Astrocyte of the spinal cord (primary cell): ENCODE measurements at regions not wholly inside any gene's neighbourhood (a gene's known extent, or its start where the extent isn't known, plus 50 kb on each side); places are given as distances from the start of the nearest gene placed in this dataset.
A peak's percentile ranks its signal among the peaks of the same experiment; 100 is the strongest.

ENCODE experiments used
- DNase-seq: peaks from one replicate; pipeline ENCODE4 v3.0.0; 2011; ENCODE audit warnings: low read depth, low spot score
- H3K4me3 ChIP-seq: 2 replicates; pipeline ENCODE4 v1.5.1; 2011; ENCODE audit warnings: low read depth, mild to moderate bottlenecking, low read length, moderate library complexity
- in situ Hi-C: cut with HindIII; loops from 2 replicates; pipeline ENCODE4 v1.10.0; 2017; ENCODE audit warnings: low sequenced_read_pairs
- TF ChIP-seq, protein P1 (sequence below): IDR thresholded peaks from 2 replicates; pipeline ENCODE4 v1.5.1; 2012; ENCODE audit warnings: low read depth, mild to moderate bottlenecking, low read length, inconsistent platforms

GRCh38 chr9:29290516-29290915 lies 1717.2 kb upstream of the C9orf72 start:
- in situ Hi-C loops = no loop called here
- no peak overlapping the region for H3K4me3 ChIP-seq
- TF ChIP-seq, protein P1, sequence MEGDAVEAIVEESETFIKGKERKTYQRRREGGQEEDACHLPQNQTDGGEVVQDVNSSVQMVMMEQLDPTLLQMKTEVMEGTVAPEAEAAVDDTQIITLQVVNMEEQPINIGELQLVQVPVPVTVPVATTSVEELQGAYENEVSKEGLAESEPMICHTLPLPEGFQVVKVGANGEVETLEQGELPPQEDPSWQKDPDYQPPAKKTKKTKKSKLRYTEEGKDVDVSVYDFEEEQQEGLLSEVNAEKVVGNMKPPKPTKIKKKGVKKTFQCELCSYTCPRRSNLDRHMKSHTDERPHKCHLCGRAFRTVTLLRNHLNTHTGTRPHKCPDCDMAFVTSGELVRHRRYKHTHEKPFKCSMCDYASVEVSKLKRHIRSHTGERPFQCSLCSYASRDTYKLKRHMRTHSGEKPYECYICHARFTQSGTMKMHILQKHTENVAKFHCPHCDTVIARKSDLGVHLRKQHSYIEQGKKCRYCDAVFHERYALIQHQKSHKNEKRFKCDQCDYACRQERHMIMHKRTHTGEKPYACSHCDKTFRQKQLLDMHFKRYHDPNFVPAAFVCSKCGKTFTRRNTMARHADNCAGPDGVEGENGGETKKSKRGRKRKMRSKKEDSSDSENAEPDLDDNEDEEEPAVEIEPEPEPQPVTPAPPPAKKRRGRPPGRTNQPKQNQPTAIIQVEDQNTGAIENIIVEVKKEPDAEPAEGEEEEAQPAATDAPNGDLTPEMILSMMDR = no peak
- DNase-seq = no peak

- no peak overlapping the region for H3K4me3 ChIP-seq
- TF ChIP-seq, protein P1 = no peak
- DNase-seq = no peak
- in situ Hi-C loops = no loop called here
These were observed 1724.3 kb upstream of the C9orf72 start for GRCh38 chr9:29297592-29297991.

DNA sequence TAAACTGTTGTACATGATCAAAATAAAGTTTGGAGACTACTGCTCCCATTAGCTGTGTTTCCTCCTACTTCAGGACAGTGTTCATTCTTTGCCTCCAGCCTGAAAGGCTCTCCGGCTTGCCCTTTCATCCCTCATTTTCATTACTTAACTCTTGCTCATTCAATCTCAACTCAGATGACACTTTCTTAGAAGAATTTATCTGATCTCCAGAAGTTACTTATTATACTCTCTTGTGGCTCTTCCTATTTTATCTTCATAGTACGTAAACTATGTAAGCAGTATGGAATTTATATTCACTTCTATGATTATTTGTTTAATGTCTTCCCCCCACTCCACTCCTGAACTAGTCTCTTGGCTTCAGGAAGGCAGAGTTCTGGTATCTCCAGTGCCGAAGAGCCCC lies 1737.9 kb upstream of the C9orf72 start:
- TF ChIP-seq, protein P1 = no peak
- in situ Hi-C loops = no loop called here
- no peak overlapping the region for H3K4me3 ChIP-seq
- peak; percentile 6 for DNase-seq

- TF ChIP-seq, protein P1 = no peak
- H3K4me3 ChIP-seq = no peak overlapping the region
- DNase-seq = no peak
- in situ Hi-C loops = no loop called here
These were observed 1739.0 kb upstream of the C9orf72 start for GRCh38 chr9:29312327-29312726.

DNA sequence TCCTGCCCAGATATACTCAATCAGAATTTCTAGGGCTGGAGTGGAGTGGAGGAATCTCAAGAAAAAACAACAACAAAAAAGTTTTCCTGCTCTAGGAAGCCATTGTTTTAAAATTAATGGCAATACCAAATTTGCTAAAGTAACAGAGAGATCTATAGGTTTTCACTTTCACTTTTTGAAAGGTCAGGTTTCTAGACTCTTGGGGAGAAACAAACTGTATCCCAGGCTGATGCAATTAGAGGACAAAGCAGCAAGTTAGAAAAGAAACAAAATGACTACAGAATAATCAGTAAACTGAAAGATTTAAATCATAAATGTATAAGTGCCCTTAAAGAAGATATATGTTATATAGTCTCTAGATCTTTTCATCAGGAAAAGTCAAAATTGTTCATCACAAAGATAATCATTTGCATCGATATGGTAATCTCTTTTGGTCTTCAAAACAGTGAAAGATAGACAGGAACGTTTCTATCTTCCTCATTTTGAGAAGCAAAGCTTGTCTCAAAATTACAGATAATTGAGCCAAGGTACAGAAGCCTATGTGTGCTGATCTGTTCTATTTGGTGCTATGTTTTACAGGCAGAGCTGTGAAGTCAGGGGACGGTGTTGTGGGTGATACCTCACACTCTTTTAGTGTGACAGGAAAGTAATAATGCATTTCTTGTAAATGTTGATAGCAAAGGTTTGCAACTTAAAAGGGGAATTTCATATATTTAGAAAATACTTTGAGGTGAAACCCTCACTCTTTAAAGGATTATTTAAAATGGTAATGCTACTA lies 1746.6 kb upstream of the C9orf72 start:
- TF ChIP-seq, protein P1 = no peak
- H3K4me3 ChIP-seq = no peak overlapping the region
- no peak for DNase-seq
- in situ Hi-C loops = no loop called here

GRCh38 chr9:29322240-29322639 lies 1749.0 kb upstream of the C9orf72 start:
- TF ChIP-seq, protein P1 = no peak
- in situ Hi-C loops = no loop called here
- DNase-seq = no peak
- H3K4me3 ChIP-seq = no peak overlapping the region
